Heart right ventricle (tissue), 16 donors: ENCODE measurements at regions not wholly inside any gene's neighbourhood (a gene's known extent, or its start where the extent isn't known, plus 50 kb on each side); places are given as distances from the start of the nearest gene placed in this dataset.

Source experiments
- ATAC-seq, 8 donors: fragments of 200-7000 bp; cut with Tn5 transposase; one replicate each; pipeline ENCODE4 v1.9.1; 2020; ENCODE audit warnings: mild to moderate bottlenecking in 8 of 8, moderate library complexity in 8 of 8, moderate number of reproducible peaks in 1 of 8
- DNase-seq, 2 donors: peaks; one replicate each; pipeline ENCODE4 v3.0.0-alpha.2; 2020
- H3K27ac ChIP-seq, 10 donors: fragments of 200-600 bp; sonication (generic) in 2 of 10; one replicate each; pipeline versions ENCODE4 v1.5.0 to v1.8.0; 2020 to 2022; ENCODE audit warnings: mild to moderate bottlenecking in 3 of 10
- H3K27me3 ChIP-seq, 7 donors: fragments of 200-600 bp; one replicate each; pipeline ENCODE4 v1.8.0; 2021 to 2022; ENCODE audit warnings: mild to moderate bottlenecking in 2 of 7
- H3K36me3 ChIP-seq, 9 donors: fragments of 200-600 bp; sonication (generic) in 1 of 9; one replicate each; pipeline versions ENCODE4 v1.5.0 to v1.8.0; 2020 to 2022; ENCODE audit warnings: mild to moderate bottlenecking in 2 of 9
- H3K4me1 ChIP-seq, 9 donors: fragments of 200-600 bp; sonication (generic) in 1 of 9; one replicate each; pipeline versions ENCODE4 v1.5.0 to v1.8.0; 2020 to 2022; ENCODE audit warnings: mild to moderate bottlenecking in 4 of 9
- H3K4me3 ChIP-seq, 10 donors: fragments of 200-600 bp; sonication (generic) in 2 of 10; one replicate each; pipeline versions ENCODE4 v1.5.0 to v1.8.0; 2020 to 2022; ENCODE audit warnings: mild to moderate bottlenecking in 7 of 10, moderate library complexity in 2 of 10
- H3K9me3 ChIP-seq, 11 donors: fragments of 200-600 bp in 10 of 11; sonication (generic) in 2 of 11; one replicate each; pipeline versions ENCODE4 v1.5.0 to v1.8.0; 2013 to 2022; ENCODE audit warnings: mild to moderate bottlenecking in 2 of 11, control low read depth in 1 of 11, moderate library complexity in 1 of 11
- CTCF ChIP-seq, 9 donors: fragments of 200-600 bp; sonication (generic) in 2 of 9; IDR thresholded peaks; one replicate each; pipeline versions ENCODE4 v1.5.0 to v1.8.0; 2021 to 2022; ENCODE audit warnings: antibody characterized with exemption in 9 of 9, mild to moderate bottlenecking in 5 of 9, moderate library complexity in 1 of 9
- WGBS, 2 donors: extraction: QIAGEN DNeasy Blood & Tissue Kit; methylation state at CpG; one replicate each; pipeline ENCODE4 v1.1.7; 2013; ENCODE audit warnings: inconsistent platforms in 1 of 2; 5-methylcytosine and 5-hydroxymethylcytosine counted together
- intact Hi-C, 10 donors: fragments of 100-400 bp; cut with DNase I; formaldehyde crosslinking; loops; one replicate each; pipeline versions ENCODE4 v1.11.1 to v1.14.2; 2022
- donor health status: Arrhythmogenic right ventricular cardiomyopathy.
- donor health status: ischemic (EF 13 %, LVEDD 7.1; RV severe dilation, severe dysfunction).
- donor health status: healthy with polysubstance abuse.
- donor health status: DM: no; HTN: yes; CAD: no.
- donor health status: DM: no; HTN: no; CAD: no.
- donor health status: ischemic (EF 25% LVEDD 6.9; RV normal size, moderate dysfunction).
- donor health status: ischemic (EF 25% LVEDD 5.7; RV mildly dilated, moderate dysfunction).
- donor health status: healthy.
- donor health status: DM: yes; HTN: yes; CAD: no.
- donor health status: Ischemic cardiomyopathy.
- donor health status: ischemic (EF 35%, LVEDD 5.7; RV mildly dilated, moderate dysfunction).
- donor health status: nonischemic (EF 11% LVEDD 7.7; RV severe dilation, severe dysfunction).
- donor health status: DM: yes; HTN: yes; CAD: no.
- donor health status: PGD.
- donor health status: ischemic (EF 29% LVEDD 5.4; RV normal size, mild dysfunction).
- donor health status: nonischemic (EF 23%, LVEDD 6.1; RV moderate dilation, normal function).

DNA sequence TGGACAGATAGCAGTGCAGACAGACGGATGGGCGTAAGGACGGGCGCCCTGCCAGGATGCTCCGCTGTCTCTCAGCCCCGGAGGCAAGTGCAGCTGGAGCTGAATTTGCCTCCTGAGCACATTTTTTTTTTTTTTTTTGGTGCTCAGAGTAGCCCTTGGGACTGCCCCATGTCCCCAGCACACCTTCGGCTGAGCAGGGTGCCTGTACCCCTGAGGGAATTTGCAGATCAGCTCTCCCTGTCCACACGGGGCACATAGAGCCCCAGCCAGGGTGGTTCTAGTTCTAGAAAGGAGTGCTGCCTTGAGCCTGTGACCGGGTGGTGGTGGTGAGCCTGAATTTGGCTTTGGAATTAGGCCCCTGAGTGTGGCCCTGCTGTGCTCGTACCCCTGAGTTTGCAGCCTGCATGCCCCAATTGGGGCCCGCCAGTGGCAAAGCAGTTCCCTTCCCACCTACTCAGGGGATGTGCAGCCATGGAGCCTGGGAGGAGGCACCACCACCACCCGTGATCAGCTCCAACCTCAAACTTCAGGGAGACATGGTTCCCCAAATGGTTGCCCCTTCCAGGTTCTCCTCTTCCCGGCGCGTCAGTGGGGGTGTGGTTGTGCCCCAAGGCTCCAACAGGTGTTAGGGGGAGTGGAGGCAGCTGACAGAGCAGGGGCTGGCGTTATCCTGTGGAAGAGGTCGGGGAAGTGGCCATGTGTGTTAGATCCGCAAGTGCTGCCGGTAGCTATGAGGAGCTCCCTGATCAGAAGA is 1232.7 kb downstream of the BRD1 start:
- no peak overlapping the region for H3K4me3 ChIP-seq
- intact Hi-C loops, result no loop called here
- no peak for TF ChIP-seq CTCF (IDR thresholded peaks at IDR 0.05)
- ATAC-seq (no peak), DNase-seq (no peak)
- H3K9me3 ChIP-seq, result peaks cover 0 to 11% (median 0%) of the 10 kb centered on the region in 11 donors
- no peaks in the 10 kb centered on the region for H3K4me1 ChIP-seq
- no peaks in the 10 kb centered on the region for H3K36me3 ChIP-seq
- WGBS, 2 donors, result 75 to 77% methylated on average over 19 of the region's 19 CpGs
- no peak overlapping the region for H3K27ac ChIP-seq
- peaks cover 0 to 37% (median 19%) of the 10 kb centered on the region in 7 donors for H3K27me3 ChIP-seq

GRCh38 chr22:48594016-48594756 is 1233.5 kb downstream of the BRD1 start:
- H3K36me3 ChIP-seq, result no peaks in the 10 kb centered on the region
- no peak overlapping the region for H3K27ac ChIP-seq
- no peak for DNase-seq
- intact Hi-C loops, result no loop called here
- H3K4me3 ChIP-seq, result no peak overlapping the region
- peaks cover 0 to 11% (median 0%) of the 10 kb centered on the region in 11 donors for H3K9me3 ChIP-seq
- H3K4me1 ChIP-seq, result no peaks in the 10 kb centered on the region
- H3K27me3 ChIP-seq, result peaks cover 0 to 39% (median 19%) of the 10 kb centered on the region in 7 donors
- WGBS, 2 donors, result 79% methylated on average over 21 of the region's 21 CpGs
- TF ChIP-seq CTCF (IDR thresholded peaks at IDR 0.05), result no peak
- no peak for ATAC-seq

DNA sequence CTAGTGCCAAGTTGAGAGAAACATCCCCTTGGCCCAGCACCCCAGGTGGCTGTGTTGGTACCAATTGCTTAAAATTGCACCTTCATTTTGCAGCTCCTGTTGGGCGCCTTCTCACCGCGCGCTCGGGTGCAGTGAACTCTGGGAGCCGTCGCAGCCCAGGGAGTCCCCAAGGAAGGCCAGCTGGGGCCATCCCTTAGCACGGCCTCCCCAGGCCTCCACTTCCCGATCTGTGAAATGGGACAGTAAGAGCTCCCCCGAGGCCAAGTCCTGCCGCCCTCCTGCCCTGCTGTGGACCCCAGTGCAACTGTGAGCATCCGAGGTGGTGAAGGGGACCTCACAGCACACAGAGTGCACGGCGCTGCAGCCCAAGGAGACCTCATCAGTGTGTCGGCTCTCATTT is 1234.1 kb downstream of the BRD1 start:
- DNase-seq (no peak), ATAC-seq (no peak)
- Histone ChIP-seq H3K27ac (no peak overlapping the region), H3K9me3 (peaks cover 0 to 6% (median 0%) of the 10 kb centered on the region in 11 donors), H3K36me3 (no peaks in the 10 kb centered on the region), H3K4me3 (no peak overlapping the region), H3K27me3 (peaks cover 0 to 43% (median 25%) of the 10 kb centered on the region in 7 donors), H3K4me1 (no peaks in the 10 kb centered on the region)
- intact Hi-C loops, result no loop called here
- WGBS, 2 donors, result 91 to 93% methylated on average over 15 of the region's 15 CpGs
- no peak for TF ChIP-seq CTCF (IDR thresholded peaks at IDR 0.05)

- no peak overlapping the region for H3K4me3 ChIP-seq
- no peaks in the 10 kb centered on the region for H3K36me3 ChIP-seq
- intact Hi-C loops, result no loop called here
- DNase-seq (no peak), ATAC-seq (no peak)
- H3K4me1 ChIP-seq, result no peaks in the 10 kb centered on the region
- no peaks in the 10 kb centered on the region for H3K9me3 ChIP-seq
- 79 to 81% methylated on average over 17 of the region's 17 CpGs for WGBS, 2 donors
- no peak overlapping the region for H3K27ac ChIP-seq
- peaks cover 0 to 49% (median 31%) of the 10 kb centered on the region in 7 donors for H3K27me3 ChIP-seq
- TF ChIP-seq CTCF (IDR thresholded peaks at IDR 0.05), result no peak
Observed at GRCh38 chr22:48592931-48593330, 1234.7 kb downstream of the BRD1 start.
